LNCAP (cell line): ENCODE measurements at regions not wholly inside any gene's neighbourhood (a gene's known extent, or its start where the extent isn't known, plus 50 kb on each side); places are given as distances from the start of the nearest gene placed in this dataset.

ENCODE experiments used
- CTCF ChIP-seq: fragments of 450-650 bp; IDR thresholded peaks from 2 replicates; pipeline ENCODE4 v1.5.1; 2017; ENCODE audit warnings: mild to moderate bottlenecking

- TF ChIP-seq CTCF, result no peak
These were observed 238.7 kb downstream of the MATN1 start for GRCh38 chr1:30484668-30485067.

DNA sequence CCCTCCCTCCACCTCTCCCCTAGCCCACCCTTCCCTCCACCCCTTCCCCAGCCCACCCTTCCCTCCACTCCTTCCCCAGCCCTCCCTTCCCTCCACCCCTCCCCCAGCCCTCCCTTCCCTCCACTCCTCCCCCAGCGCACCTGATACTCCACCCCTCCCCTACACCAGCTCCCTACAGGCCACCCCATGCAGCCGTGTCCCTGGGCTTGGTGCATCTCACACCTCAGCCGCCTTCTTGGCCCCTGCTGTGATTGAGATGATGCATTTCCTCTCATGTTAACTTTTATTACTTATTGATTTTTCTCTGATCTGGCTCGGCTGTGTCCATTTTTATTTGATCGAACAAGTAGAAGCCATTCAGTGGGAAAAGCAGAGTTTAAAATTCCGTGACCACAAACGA is 243.8 kb downstream of the MATN1 start:
- TF ChIP-seq CTCF, result no peak

- no peak for TF ChIP-seq CTCF
These were observed 244.4 kb downstream of the MATN1 start for GRCh38 chr1:30478799-30479563.

- no peak for TF ChIP-seq CTCF
These were observed 245.1 kb downstream of the MATN1 start for GRCh38 chr1:30478283-30478682.

DNA sequence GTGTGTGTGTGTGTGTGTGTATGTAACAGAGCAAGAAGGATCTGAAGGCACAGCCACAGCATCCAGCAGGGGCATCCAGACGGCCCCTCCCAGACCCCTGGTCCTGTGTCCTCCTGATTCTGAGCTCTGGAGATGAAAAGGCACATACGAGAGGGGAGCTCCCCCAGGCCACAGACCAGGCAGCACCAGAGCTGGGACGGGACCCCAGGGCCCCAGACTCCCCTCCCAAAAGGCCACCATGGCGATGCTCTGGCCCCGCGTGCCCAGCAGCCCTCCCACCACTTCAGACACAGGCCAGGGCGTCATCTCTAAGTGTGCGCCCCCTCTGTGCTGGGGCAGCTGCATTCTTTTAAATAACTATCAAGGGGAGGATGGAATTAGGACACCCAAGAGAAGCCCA is 245.8 kb downstream of the MATN1 start:
- no peak for TF ChIP-seq CTCF

DNA sequence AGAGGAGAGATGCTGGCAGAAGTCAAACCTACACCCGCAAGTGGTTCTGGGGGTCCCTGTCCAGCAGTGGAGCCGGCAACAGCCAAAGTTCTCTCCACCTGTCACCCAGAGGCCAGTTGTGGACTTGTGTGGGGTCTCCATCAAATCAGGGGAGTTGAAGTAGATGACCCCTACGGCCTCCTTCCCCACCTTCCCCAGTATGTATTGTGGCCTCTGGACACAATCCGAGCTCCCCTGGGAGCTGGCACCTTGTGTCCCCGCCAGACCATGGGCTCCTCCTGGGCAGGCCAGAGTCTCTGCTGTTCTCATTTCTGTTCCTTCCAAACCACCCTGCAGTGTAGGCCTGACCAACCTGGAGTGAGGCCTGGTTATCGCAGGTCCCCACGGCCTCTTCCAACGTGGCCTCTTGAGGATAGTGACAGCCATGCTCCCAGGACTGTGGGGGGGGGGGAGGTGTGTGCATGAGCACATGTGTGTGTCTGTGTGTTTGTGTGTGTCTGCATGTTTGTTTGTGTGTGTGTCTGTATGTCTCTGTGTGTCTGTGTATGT is 246.4 kb downstream of the MATN1 start:
- no peak for TF ChIP-seq CTCF

- TF ChIP-seq CTCF, result no peak
These were observed 246.9 kb downstream of the MATN1 start for GRCh38 chr1:30476476-30476875.
